ENCODE measurements at regions not wholly inside any gene's neighbourhood (a gene's known extent, or its start where the extent isn't known, plus 50 kb on each side); places are given as distances from the start of the nearest gene placed in this dataset.

- 75% methylated on average over 1 of the region's 1 CpG for WGBS
- Histone ChIP-seq H3K4ac (ENCODE audit: low read depth in 1 of 2, low read length in 2 of 2) (no peak overlapping the region), H3K18ac (ENCODE audit: low read depth in 1 of 2, low read length in 2 of 2) (no peak overlapping the region)
These were observed 97.4 kb downstream of the MIS18A start for GRCh38 chr21:32181457-32181856.

GRCh38 chr21:32174819-32175218 lies 104.0 kb downstream of the MIS18A start:
- Histone ChIP-seq H3K18ac (ENCODE audit: low read depth in 1 of 2, low read length in 2 of 2) (no peak overlapping the region), H2AK5ac (ENCODE audit: low read length, severe bottlenecking) (no peak overlapping the region), H3K4me3 (ENCODE audit: insufficient read depth in 1 of 2, low read depth in 1 of 2, low read length in 2 of 2) (no peak overlapping the region), H3K4ac (ENCODE audit: low read depth in 1 of 2, low read length in 2 of 2) (no peak overlapping the region), H3K27me3 (ENCODE audit: control insufficient read depth in 1 of 2, insufficient read depth in 1 of 2, low read length in 2 of 2) (peaks cover 0 to 1% of the 10 kb centered on the region in 2 experiments), H3K79me1 (replicated peaks; ENCODE audit: low read length, poor library complexity, severe bottlenecking) (no peaks in the 10 kb centered on the region), H2AFZ (ENCODE audit: low read depth, low read length) (no peak overlapping the region), H2BK12ac (ENCODE audit: low read length in 2 of 2) (no peak overlapping the region), H3K27ac (ENCODE audit: low read length, poor library complexity, severe bottlenecking) (no peak overlapping the region), H2BK5ac (ENCODE audit: low read depth, low read length, poor library complexity, severe bottlenecking) (no peak overlapping the region), H3K14ac (ENCODE audit: low read length in 2 of 2) (no peak overlapping the region), H2BK15ac (ENCODE audit: low read depth, poor library complexity, severe bottlenecking) (no peak overlapping the region), H3K4me1 (ENCODE audit: control insufficient read depth, insufficient read depth, low read depth, low read length) (no peaks in the 10 kb centered on the region), H3K36me3 (ENCODE audit: control insufficient read depth in 1 of 2, insufficient read depth in 2 of 2, low read depth in 1 of 2, low read length in 2 of 2) (no peaks in the 10 kb centered on the region), H3K9ac (ENCODE audit: low read length) (no peak overlapping the region), H4K91ac (ENCODE audit: low read length) (no peak overlapping the region), H4K8ac (ENCODE audit: low read length) (no peak overlapping the region), H3K4me2 (ENCODE audit: low read length, poor library complexity, severe bottlenecking) (no peak overlapping the region), H3K9me3 (ENCODE audit: control insufficient read depth, low read length) (no peaks in the 10 kb centered on the region), H2BK120ac (ENCODE audit: low read depth, low read length) (no peak overlapping the region), H3K23ac (ENCODE audit: low read length in 2 of 2) (no peak overlapping the region)
- no peak for DNase-seq

More at GRCh38 chr21:32181457-32181856, 97.4 kb downstream of the MIS18A start:
- Histone ChIP-seq H2AK5ac (ENCODE audit: low read length, severe bottlenecking) (no peak overlapping the region), H3K9me3 (ENCODE audit: control insufficient read depth, low read length) (peaks cover 14% of the 10 kb centered on the region), H2BK120ac (ENCODE audit: low read depth, low read length) (no peak overlapping the region), H3K27ac (ENCODE audit: low read length, poor library complexity, severe bottlenecking) (no peak overlapping the region), H3K14ac (ENCODE audit: low read length in 2 of 2) (no peak overlapping the region), H3K4me3 (ENCODE audit: insufficient read depth in 1 of 2, low read depth in 1 of 2, low read length in 2 of 2) (no peak overlapping the region), H2BK5ac (ENCODE audit: low read depth, low read length, poor library complexity, severe bottlenecking) (no peak overlapping the region), H3K36me3 (ENCODE audit: control insufficient read depth in 1 of 2, insufficient read depth in 2 of 2, low read depth in 1 of 2, low read length in 2 of 2) (no peaks in the 10 kb centered on the region), H4K91ac (ENCODE audit: low read length) (no peak overlapping the region), H3K79me1 (replicated peaks; ENCODE audit: low read length, poor library complexity, severe bottlenecking) (no peaks in the 10 kb centered on the region), H3K27me3 (ENCODE audit: control insufficient read depth in 1 of 2, insufficient read depth in 1 of 2, low read length in 2 of 2) (peaks cover 0 to 23% of the 10 kb centered on the region in 2 experiments), H3K4me2 (ENCODE audit: low read length, poor library complexity, severe bottlenecking) (no peak overlapping the region), H2BK15ac (ENCODE audit: low read depth, poor library complexity, severe bottlenecking) (no peak overlapping the region), H3K9ac (ENCODE audit: low read length) (no peak overlapping the region), H3K23ac (ENCODE audit: low read length in 2 of 2) (no peak overlapping the region), H4K8ac (ENCODE audit: low read length) (no peak overlapping the region), H2AFZ (ENCODE audit: low read depth, low read length) (no peak overlapping the region), H2BK12ac (ENCODE audit: low read length in 2 of 2) (no peak overlapping the region), H3K4me1 (ENCODE audit: control insufficient read depth, insufficient read depth, low read depth, low read length) (no peaks in the 10 kb centered on the region)
- no peak for DNase-seq

GRCh38 chr21:32173121-32173724 lies 105.6 kb downstream of the MIS18A start:
- H3K36me3 ChIP-seq (ENCODE audit: control insufficient read depth in 1 of 2, insufficient read depth in 2 of 2, low read depth in 1 of 2, low read length in 2 of 2), result no peaks in the 10 kb centered on the region
- no peak overlapping the region for H4K8ac ChIP-seq (ENCODE audit: low read length)
- no peak overlapping the region for H3K18ac ChIP-seq (ENCODE audit: low read depth in 1 of 2, low read length in 2 of 2)
- WGBS, result no CpG with 5 or more reads among the region's 1 CpG
- no peak overlapping the region for H2BK12ac ChIP-seq (ENCODE audit: low read length in 2 of 2)
- no peak overlapping the region for H3K4me2 ChIP-seq (ENCODE audit: low read length, poor library complexity, severe bottlenecking)
- DNase-seq, result no peak
- H2BK120ac ChIP-seq (ENCODE audit: low read depth, low read length), result no peak overlapping the region
- H3K79me1 ChIP-seq (replicated peaks; ENCODE audit: low read length, poor library complexity, severe bottlenecking), result no peaks in the 10 kb centered on the region
- H2BK15ac ChIP-seq (ENCODE audit: low read depth, poor library complexity, severe bottlenecking), result no peak overlapping the region
- no peak overlapping the region for H3K27ac ChIP-seq (ENCODE audit: low read length, poor library complexity, severe bottlenecking)
- H3K14ac ChIP-seq (ENCODE audit: low read length in 2 of 2), result no peak overlapping the region
- no peak overlapping the region for H3K4ac ChIP-seq (ENCODE audit: low read depth in 1 of 2, low read length in 2 of 2)
- no peaks in the 10 kb centered on the region for H3K9me3 ChIP-seq (ENCODE audit: control insufficient read depth, low read length)
- H3K4me3 ChIP-seq (ENCODE audit: insufficient read depth in 1 of 2, low read depth in 1 of 2, low read length in 2 of 2), result no peak overlapping the region
- H3K23ac ChIP-seq (ENCODE audit: low read length in 2 of 2), result no peak overlapping the region
- H3K4me1 ChIP-seq (ENCODE audit: control insufficient read depth, insufficient read depth, low read depth, low read length), result no peaks in the 10 kb centered on the region
- H2BK5ac ChIP-seq (ENCODE audit: low read depth, low read length, poor library complexity, severe bottlenecking), result no peak overlapping the region
- H4K91ac ChIP-seq (ENCODE audit: low read length), result no peak overlapping the region
- no peak overlapping the region for H2AK5ac ChIP-seq (ENCODE audit: low read length, severe bottlenecking)
- H2AFZ ChIP-seq (ENCODE audit: low read depth, low read length), result no peak overlapping the region
- no peak overlapping the region for H3K9ac ChIP-seq (ENCODE audit: low read length)
- no peaks in the 10 kb centered on the region for H3K27me3 ChIP-seq (ENCODE audit: control insufficient read depth in 1 of 2, insufficient read depth in 1 of 2, low read length in 2 of 2)

GRCh38 chr21:32172106-32172505 lies 106.7 kb downstream of the MIS18A start:
- H3K79me1 ChIP-seq (replicated peaks; ENCODE audit: low read length, poor library complexity, severe bottlenecking), result no peaks in the 10 kb centered on the region
- H3K27ac ChIP-seq (ENCODE audit: low read length, poor library complexity, severe bottlenecking), result no peak overlapping the region
- H3K9ac ChIP-seq (ENCODE audit: low read length), result no peak overlapping the region
- no peak overlapping the region for H2AK5ac ChIP-seq (ENCODE audit: low read length, severe bottlenecking)
- no peak overlapping the region for H3K18ac ChIP-seq (ENCODE audit: low read depth in 1 of 2, low read length in 2 of 2)
- H3K4me3 ChIP-seq (ENCODE audit: insufficient read depth in 1 of 2, low read depth in 1 of 2, low read length in 2 of 2), result no peak overlapping the region
- no peak overlapping the region for H3K4ac ChIP-seq (ENCODE audit: low read depth in 1 of 2, low read length in 2 of 2)
- H2BK5ac ChIP-seq (ENCODE audit: low read depth, low read length, poor library complexity, severe bottlenecking), result no peak overlapping the region
- no peak overlapping the region for H2BK15ac ChIP-seq (ENCODE audit: low read depth, poor library complexity, severe bottlenecking)
- H2BK12ac ChIP-seq (ENCODE audit: low read length in 2 of 2), result no peak overlapping the region
- H2BK120ac ChIP-seq (ENCODE audit: low read depth, low read length), result no peak overlapping the region
- no peaks in the 10 kb centered on the region for H3K36me3 ChIP-seq (ENCODE audit: control insufficient read depth in 1 of 2, insufficient read depth in 2 of 2, low read depth in 1 of 2, low read length in 2 of 2)
- DNase-seq, result no peak
- no peak overlapping the region for H3K14ac ChIP-seq (ENCODE audit: low read length in 2 of 2)
- H3K9me3 ChIP-seq (ENCODE audit: control insufficient read depth, low read length), result peaks cover 2% of the 10 kb centered on the region
- no peaks in the 10 kb centered on the region for H3K27me3 ChIP-seq (ENCODE audit: control insufficient read depth in 1 of 2, insufficient read depth in 1 of 2, low read length in 2 of 2)
- no peaks in the 10 kb centered on the region for H3K4me1 ChIP-seq (ENCODE audit: control insufficient read depth, insufficient read depth, low read depth, low read length)
- no peak overlapping the region for H4K91ac ChIP-seq (ENCODE audit: low read length)
- no CpG with 5 or more reads among the region's 2 CpGs for WGBS
- no peak overlapping the region for H3K4me2 ChIP-seq (ENCODE audit: low read length, poor library complexity, severe bottlenecking)
- no peak overlapping the region for H2AFZ ChIP-seq (ENCODE audit: low read depth, low read length)
- no peak overlapping the region for H3K23ac ChIP-seq (ENCODE audit: low read length in 2 of 2)
- H4K8ac ChIP-seq (ENCODE audit: low read length), result no peak overlapping the region
